ENCODE measurements at regions not wholly inside any gene's neighbourhood (a gene's known extent, or its start where the extent isn't known, plus 50 kb on each side); places are given as distances from the start of the nearest gene placed in this dataset.

DNA sequence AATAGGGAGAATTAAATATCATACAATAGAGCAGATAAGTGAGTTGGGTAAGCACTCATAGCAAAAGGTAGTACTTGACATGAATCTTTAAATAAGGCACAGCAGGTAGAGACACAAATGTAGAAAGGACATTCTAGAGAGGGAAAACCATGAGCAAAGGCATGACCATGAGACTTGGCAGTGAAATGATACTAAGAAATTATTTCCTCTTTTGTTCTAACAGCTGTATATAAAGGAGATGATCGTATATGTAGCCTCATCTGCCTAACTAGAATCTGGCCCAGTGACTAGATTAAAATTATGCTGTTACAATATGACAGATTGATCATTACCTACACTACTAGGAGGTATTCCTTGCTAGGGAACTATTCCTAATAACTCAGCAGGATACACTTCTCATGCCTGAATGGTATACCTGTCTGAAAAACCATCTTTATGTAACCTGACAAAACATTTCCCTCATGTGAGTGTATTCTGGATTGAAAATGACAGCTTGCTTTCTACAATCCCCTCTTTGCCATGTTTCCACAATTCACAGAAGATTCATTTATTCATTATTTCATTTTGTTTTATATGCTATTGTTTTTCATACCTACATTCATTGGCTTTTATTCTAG is 725.7 kb downstream of the C12orf50 start:
- Histone ChIP-seq H3K4me3 (ENCODE audit: low read depth, low read length) (no peak overlapping the region), H3K27me3 (ENCODE audit: control insufficient read depth, insufficient read depth, low read length) (no peaks in the 10 kb centered on the region), H3K36me3 (ENCODE audit: control insufficient read depth, insufficient read depth, low read length) (no peaks in the 10 kb centered on the region)
- no peak for DNase-seq (ENCODE audit: low read depth)
- POLR2A ChIA-PET: no interaction called here
- CTCF ChIA-PET: no interaction called here
- TF ChIP-seq CTCF (IDR thresholded peaks at IDR 0.05; ENCODE audit: insufficient read depth, low read depth, low read length): no peak

DNA sequence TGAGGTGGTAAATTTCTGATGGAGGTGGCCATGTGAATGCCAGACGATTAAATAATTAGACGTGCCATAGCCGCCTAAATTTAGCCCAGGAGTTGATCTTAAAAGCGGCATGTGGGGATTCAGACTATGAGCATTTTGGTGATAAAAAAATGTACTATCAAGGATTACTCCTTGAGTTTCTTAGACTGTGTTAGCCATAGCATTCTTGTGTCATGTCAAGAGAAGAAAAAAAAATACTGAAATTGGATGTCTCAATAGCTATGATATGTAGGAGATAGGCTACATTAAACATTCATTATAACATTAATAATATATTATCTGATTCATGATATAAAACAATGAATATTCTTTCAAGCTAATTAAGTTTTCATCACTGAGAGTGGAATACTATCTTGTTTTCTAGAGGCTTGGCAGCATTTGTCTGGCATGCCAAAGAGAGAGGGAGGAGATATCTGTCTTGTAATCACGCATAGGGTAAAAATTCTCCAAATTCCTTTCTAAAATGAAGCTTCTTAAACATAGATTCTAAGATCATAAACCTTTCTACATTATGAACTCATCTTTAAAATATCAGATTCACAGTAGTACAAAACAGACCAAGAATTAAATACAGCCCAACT is 727.0 kb downstream of the C12orf50 start:
- Histone ChIP-seq H3K4me3 (ENCODE audit: low read depth, low read length) (no peak overlapping the region), H3K27me3 (ENCODE audit: control insufficient read depth, insufficient read depth, low read length) (no peaks in the 10 kb centered on the region), H3K36me3 (ENCODE audit: control insufficient read depth, insufficient read depth, low read length) (no peaks in the 10 kb centered on the region)
- ChIA-PET POLR2A (no interaction called here), CTCF (no interaction called here)
- no peak for DNase-seq (ENCODE audit: low read depth)
- TF ChIP-seq CTCF (IDR thresholded peaks at IDR 0.05; ENCODE audit: insufficient read depth, low read depth, low read length): no peak

DNA sequence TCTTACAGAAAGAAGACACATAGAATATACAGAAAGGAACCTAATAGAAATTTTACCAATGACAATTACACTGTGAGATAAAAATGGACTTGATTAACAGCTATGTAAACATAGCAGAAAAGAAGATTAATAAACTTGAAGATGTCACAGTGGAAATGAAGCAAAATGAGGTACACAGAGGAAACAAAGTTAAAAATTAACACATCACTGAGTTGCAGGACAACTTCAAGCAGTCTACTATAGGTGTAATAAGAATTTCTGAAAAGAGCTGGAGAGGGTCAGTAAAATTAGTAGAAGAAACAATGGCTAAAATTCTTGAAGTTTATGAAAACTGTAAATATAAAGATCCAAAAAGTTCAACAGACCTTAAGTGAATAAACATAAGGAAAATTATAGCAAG is 738.7 kb downstream of the C12orf50 start:
- no peaks in the 10 kb centered on the region for H3K27me3 ChIP-seq (ENCODE audit: control insufficient read depth, insufficient read depth, low read length)
- no peak overlapping the region for H3K4me3 ChIP-seq (ENCODE audit: low read depth, low read length)
- H3K36me3 ChIP-seq (ENCODE audit: control insufficient read depth, insufficient read depth, low read length): no peaks in the 10 kb centered on the region
- CTCF ChIA-PET: no interaction called here
- no peak for TF ChIP-seq CTCF (IDR thresholded peaks at IDR 0.05; ENCODE audit: insufficient read depth, low read depth, low read length)
- no peak for DNase-seq (ENCODE audit: low read depth)
- POLR2A ChIA-PET: no interaction called here

- CTCF ChIA-PET: no interaction called here
- DNase-seq (ENCODE audit: low read depth): no peak
- no peak overlapping the region for H3K4me3 ChIP-seq (ENCODE audit: low read depth, low read length)
- no peak for TF ChIP-seq CTCF (IDR thresholded peaks at IDR 0.05; ENCODE audit: insufficient read depth, low read depth, low read length)
- POLR2A ChIA-PET: no interaction called here
- no peaks in the 10 kb centered on the region for H3K36me3 ChIP-seq (ENCODE audit: control insufficient read depth, insufficient read depth, low read length)
- H3K27me3 ChIP-seq (ENCODE audit: control insufficient read depth, insufficient read depth, low read length): no peaks in the 10 kb centered on the region
These were observed 745.3 kb downstream of the C12orf50 start for GRCh38 chr12:87283886-87284285.

DNA sequence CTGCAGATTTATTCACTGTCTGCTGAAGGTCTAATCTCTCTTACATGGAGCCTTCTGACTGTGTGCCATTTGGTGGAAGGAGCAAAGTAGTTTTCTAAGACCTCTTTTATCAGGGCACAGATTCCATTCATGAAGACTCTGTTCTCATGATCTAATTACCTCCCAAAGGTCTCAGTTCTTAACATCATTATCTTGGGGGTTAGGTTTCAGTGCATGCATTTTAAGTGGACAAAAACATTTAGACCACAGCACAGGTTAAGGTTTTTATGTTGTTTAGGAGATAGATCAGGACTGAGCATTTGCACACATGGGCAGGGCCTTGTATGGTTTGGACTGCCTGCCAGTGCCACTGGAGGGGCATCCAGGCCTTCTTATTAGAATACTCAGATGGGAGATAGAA is 746.1 kb downstream of the C12orf50 start:
- Histone ChIP-seq H3K36me3 (ENCODE audit: control insufficient read depth, insufficient read depth, low read length) (no peaks in the 10 kb centered on the region), H3K27me3 (ENCODE audit: control insufficient read depth, insufficient read depth, low read length) (no peaks in the 10 kb centered on the region), H3K4me3 (ENCODE audit: low read depth, low read length) (no peak overlapping the region)
- DNase-seq (ENCODE audit: low read depth): no peak
- ChIA-PET POLR2A (no interaction called here), CTCF (interaction anchor here (0.6 kb wide), 1 partner anchor 1858 kb away, joined by 3 read pairs; no protein-coding TSS in a partner anchor)
- no peak for TF ChIP-seq CTCF (IDR thresholded peaks at IDR 0.05; ENCODE audit: insufficient read depth, low read depth, low read length)
